HEK293 (cell line): ENCODE measurements at regions not wholly inside any gene's neighbourhood (a gene's known extent, or its start where the extent isn't known, plus 50 kb on each side); places are given as distances from the start of the nearest gene placed in this dataset.

Experiments used
- CTCF ChIA-PET: fragments of 350-600 bp; formaldehyde crosslinking; extraction: SDS; loops from one replicate; lab custom pipeline; 2021; ENCODE audit warnings: antibody characterized with exemption; lab: Yijun Ruan, JAX
- POLR2A ChIA-PET: fragments of 300-600 bp; formaldehyde crosslinking; extraction: SDS; loops from one replicate; lab custom pipeline; 2020; ENCODE audit warnings: antibody characterized with exemption, inconsistent platforms; lab: Yijun Ruan, JAX
- H3K27ac ChIP-seq: fragments of 200-500 bp; sonication (Bioruptor generic); 2 replicates; pipeline ENCODE4 v1.5.1; 2014; ENCODE audit warnings: low read depth, low read length, control low read depth, inconsistent platforms; ENCODE audit errors: extremely low read depth
- H3K36me3 ChIP-seq, 2 experiments: fragments of 200-500 bp in 1 of 2; sonication (Bioruptor generic) in 1 of 2; 1 replicate in 1 of 2; 2 replicates in 1 of 2; pipeline ENCODE4 v1.5.1; 2014 to 2017; ENCODE audit warnings: inconsistent platforms in 2 of 2, low read length in 2 of 2; ENCODE audit not compliant: control insufficient read depth in 2 of 2, insufficient read depth in 1 of 2
- H3K4me1 ChIP-seq: fragments of 200-500 bp; sonication (Bioruptor generic); 2 replicates; pipeline ENCODE4 v1.5.1; 2014; ENCODE audit warnings: mild to moderate bottlenecking, low read length, inconsistent platforms; ENCODE audit not compliant: control insufficient read depth, insufficient read depth
- H3K4me3 ChIP-seq: 2 replicates; pipeline ENCODE4 v1.5.1; 2011; ENCODE audit warnings: low read depth, mild to moderate bottlenecking, control low read depth, low read length, moderate library complexity
- H3K9me3 ChIP-seq: fragments of 200-500 bp; sonication (Bioruptor generic); 2 replicates; pipeline ENCODE4 v1.5.1; 2014; ENCODE audit warnings: low read depth, low read length, inconsistent platforms; ENCODE audit not compliant: control insufficient read depth, insufficient read depth
- HOXD13 ChIP-seq: sonication (generic); formaldehyde crosslinking; IDR thresholded peaks from 2 replicates; pipeline ENCODE4 v1.8.0; 2022; ENCODE audit warnings: missing genetic modification reagents, borderline replicate concordance
- KLF17 ChIP-seq: fragments of 450-650 bp; formaldehyde crosslinking; IDR thresholded peaks from 2 replicates; pipeline ENCODE4 v1.5.1; 2016; ENCODE audit warnings: missing biosample characterization, missing genetic modification characterization
- MEIS1 ChIP-seq: sonication (generic); formaldehyde crosslinking; IDR thresholded peaks from 2 replicates; pipeline ENCODE4 v1.8.1; 2022; ENCODE audit warnings: missing genetic modification reagents, mild to moderate bottlenecking, borderline replicate concordance
- OVOL3 ChIP-seq: fragments of 450-650 bp; formaldehyde crosslinking; IDR thresholded peaks from 2 replicates; pipeline ENCODE4 v1.5.1; 2016; ENCODE audit warnings: missing biosample characterization, missing genetic modification characterization
- PRDM10 ChIP-seq: fragments of 450-650 bp; formaldehyde crosslinking; IDR thresholded peaks from 2 replicates; pipeline ENCODE4 v1.5.1; 2016; ENCODE audit warnings: missing biosample characterization, missing genetic modification characterization
- ZBTB48 ChIP-seq: fragments of 450-650 bp; formaldehyde crosslinking; IDR thresholded peaks from 2 replicates; pipeline ENCODE4 v1.5.1; 2016; ENCODE audit warnings: missing biosample characterization, missing genetic modification characterization
- ZBTB6 ChIP-seq: fragments of 450-650 bp; formaldehyde crosslinking; IDR thresholded peaks from 2 replicates; pipeline ENCODE4 v1.5.1; 2017; ENCODE audit warnings: missing biosample characterization, missing genetic modification characterization
- ZFP69B ChIP-seq: fragments of 450-650 bp; formaldehyde crosslinking; IDR thresholded peaks from 2 replicates; pipeline ENCODE4 v1.5.1; 2016; ENCODE audit warnings: missing biosample characterization, missing genetic modification characterization
- ZNF140 ChIP-seq: fragments of 450-650 bp; formaldehyde crosslinking; IDR thresholded peaks from 2 replicates; pipeline ENCODE4 v1.5.1; 2016; ENCODE audit warnings: missing biosample characterization, missing genetic modification characterization
- ZNF18 ChIP-seq: fragments of 450-650 bp; formaldehyde crosslinking; IDR thresholded peaks from 2 replicates; pipeline ENCODE4 v1.5.1; 2016; ENCODE audit warnings: missing biosample characterization, missing genetic modification characterization
- ZNF2 ChIP-seq: fragments of 450-650 bp; formaldehyde crosslinking; IDR thresholded peaks from 2 replicates; pipeline ENCODE4 v1.5.1; 2016; ENCODE audit warnings: missing biosample characterization, missing genetic modification characterization
- ZNF274 ChIP-seq, 2 experiments: fragments of 200-500 bp in 1 of 2; fragments of 450-650 bp in 1 of 2; sonication (Bioruptor generic) in 1 of 2; formaldehyde crosslinking in 1 of 2; IDR thresholded peaks; 2 replicates each; pipeline versions ENCODE4 v1.5.1 to v1.6.1; 2014 to 2016; ENCODE audit warnings: borderline replicate concordance in 1 of 2, inconsistent platforms in 1 of 2, low read length in 1 of 2, missing biosample characterization in 1 of 2, missing genetic modification characterization in 1 of 2
- ZNF292 ChIP-seq: fragments of 450-650 bp; formaldehyde crosslinking; IDR thresholded peaks from 2 replicates; pipeline ENCODE4 v1.5.1; 2016; ENCODE audit warnings: low read depth, missing biosample characterization, missing genetic modification characterization, borderline replicate concordance
- ZNF335 ChIP-seq: fragments of 450-650 bp; formaldehyde crosslinking; conservative IDR thresholded peaks from 2 replicates; pipeline ENCODE4 v1.5.1; 2016; ENCODE audit warnings: missing biosample characterization, missing genetic modification characterization
- ZNF350 ChIP-seq: fragments of 450-650 bp; formaldehyde crosslinking; IDR thresholded peaks from 2 replicates; pipeline ENCODE4 v1.5.0; 2017; ENCODE audit warnings: missing biosample characterization, mild to moderate bottlenecking, missing genetic modification characterization
- ZNF354C ChIP-seq: fragments of 450-650 bp; formaldehyde crosslinking; IDR thresholded peaks from 2 replicates; pipeline ENCODE4 v1.5.1; 2016; ENCODE audit warnings: missing biosample characterization, missing genetic modification characterization, low read depth, borderline replicate concordance
- ZNF416 ChIP-seq: fragments of 450-650 bp; formaldehyde crosslinking; IDR thresholded peaks from 2 replicates; pipeline ENCODE4 v1.5.1; 2016; ENCODE audit warnings: missing biosample characterization, missing genetic modification characterization
- ZNF544 ChIP-seq: fragments of 450-650 bp; formaldehyde crosslinking; IDR thresholded peaks from 2 replicates; pipeline ENCODE4 v1.5.0; 2017; ENCODE audit warnings: missing biosample characterization, missing genetic modification characterization
- ZNF621 ChIP-seq: fragments of 450-650 bp; formaldehyde crosslinking; IDR thresholded peaks from 2 replicates; pipeline ENCODE4 v1.5.1; 2017; ENCODE audit warnings: missing biosample characterization, missing genetic modification characterization
- ZNF629 ChIP-seq: fragments of 450-650 bp; formaldehyde crosslinking; IDR thresholded peaks from 2 replicates; pipeline ENCODE4 v1.5.1; 2017; ENCODE audit warnings: missing biosample characterization, missing genetic modification characterization
- ZNF645 ChIP-seq: fragments of 450-650 bp; formaldehyde crosslinking; IDR thresholded peaks from 2 replicates; pipeline ENCODE4; 2016; ENCODE audit warnings: missing biosample characterization, missing genetic modification characterization
- ZNF658 ChIP-seq: fragments of 450-650 bp; formaldehyde crosslinking; IDR thresholded peaks from 2 replicates; pipeline ENCODE4; 2016; ENCODE audit warnings: missing biosample characterization, missing genetic modification characterization
- ZNF747 ChIP-seq: fragments of 450-650 bp; formaldehyde crosslinking; IDR thresholded peaks from 2 replicates; pipeline ENCODE4 v1.5.1; 2016; ENCODE audit warnings: missing biosample characterization, missing genetic modification characterization
- ZNF768 ChIP-seq: fragments of 450-650 bp; formaldehyde crosslinking; IDR thresholded peaks from 2 replicates; pipeline ENCODE4 v1.5.1; 2018; ENCODE audit warnings: missing biosample characterization, mild to moderate bottlenecking, missing genetic modification characterization
- ZNF777 ChIP-seq: fragments of 450-650 bp; formaldehyde crosslinking; IDR thresholded peaks from 2 replicates; pipeline ENCODE4 v1.5.1; 2017; ENCODE audit warnings: missing biosample characterization, missing genetic modification characterization, borderline replicate concordance
- ZNF785 ChIP-seq: fragments of 450-650 bp; formaldehyde crosslinking; IDR thresholded peaks from 2 replicates; pipeline ENCODE4 v1.5.1; 2016; ENCODE audit warnings: missing biosample characterization, missing genetic modification characterization
- ZNF837 ChIP-seq: fragments of 450-650 bp; formaldehyde crosslinking; IDR thresholded peaks from 2 replicates; pipeline ENCODE4 v1.5.1; 2016; ENCODE audit warnings: missing biosample characterization, missing genetic modification characterization
- ZSCAN23 ChIP-seq: fragments of 450-650 bp; formaldehyde crosslinking; IDR thresholded peaks from 2 replicates; pipeline ENCODE4 v1.5.1; 2016; ENCODE audit warnings: missing biosample characterization, missing genetic modification characterization

- H3K9me3 ChIP-seq, result no peaks in the 10 kb centered on the region
- POLR2A ChIA-PET, result no interaction called here
- no peaks in the 10 kb centered on the region for H3K4me1 ChIP-seq
- no peak overlapping the region for H3K4me3 ChIP-seq
- H3K36me3 ChIP-seq, result no peaks in the 10 kb centered on the region
- no peak overlapping the region for H3K27ac ChIP-seq
- TF ChIP-seq ZNF292 (no peak), OVOL3 (tag by site-specific recombination) (no peak), ZNF544 (tag by site-specific recombination) (no peak), ZNF621 (tag by site-specific recombination) (no peak), ZNF274 (IDR thresholded peaks at IDR 0.05; ENCODE audit: low read length) (no peak), ZNF274 (tag by site-specific recombination; IDR thresholded peaks at IDR 0.05; ENCODE audit: borderline replicate concordance) (no peak), ZNF354C (tag by site-specific recombination) (no peak), ZNF335 (tag by site-specific recombination) (no peak), KLF17 (tag by site-specific recombination) (no peak), ZSCAN23 (no peak), ZNF416 (no peak), HOXD13 (CRISPR knock-in tag) (no peak), ZNF140 (tag by site-specific recombination) (no peak), ZBTB6 (tag by site-specific recombination) (no peak), ZNF2 (tag by site-specific recombination) (no peak), ZFP69B (no peak), ZNF747 (tag by site-specific recombination) (no peak), ZNF777 (tag by site-specific recombination) (no peak), ZNF768 (tag by site-specific recombination) (no peak), ZNF645 (tag by site-specific recombination) (no peak)
- CTCF ChIA-PET, result interaction anchor here (0.7 kb wide), 1 partner anchor 18 kb away, joined by 3 read pairs; no protein-coding TSS in a partner anchor
Measured at GRCh38 chr12:25884920-25885234, 73.6 kb upstream of the RASSF8 start.

GRCh38 chr12:25886396-25886795, 72.1 kb upstream of the RASSF8 start:
- Histone ChIP-seq H3K4me3 (no peak overlapping the region), H3K9me3 (no peaks in the 10 kb centered on the region), H3K27ac (no peak overlapping the region), H3K36me3 (no peaks in the 10 kb centered on the region), H3K4me1 (no peaks in the 10 kb centered on the region)
- ChIA-PET POLR2A (no interaction called here), CTCF (no interaction called here)
- TF ChIP-seq ZBTB48 (tag by site-specific recombination) (no peak), PRDM10 (tag by site-specific recombination) (no peak), ZNF658 (tag by site-specific recombination) (no peak), ZNF785 (tag by site-specific recombination) (no peak), ZNF350 (tag by site-specific recombination) (no peak), ZNF629 (tag by site-specific recombination) (no peak), ZNF292 (no peak), ZNF837 (tag by site-specific recombination) (no peak), ZFP69B (no peak), ZNF18 (no peak), MEIS1 (CRISPR knock-in tag) (no peak), ZNF768 (tag by site-specific recombination) (no peak)
